ENCODE measurements at regions not wholly inside any gene's neighbourhood (a gene's known extent, or its start where the extent isn't known, plus 50 kb on each side); places are given as distances from the start of the nearest gene placed in this dataset.
A peak's percentile ranks its signal among the peaks of the same experiment; 100 is the strongest.
"Not testable (repeated sequence)": the region's sequence is repeated elsewhere in the genome, so short reads cannot be mapped to it uniquely, and the experiment has no call there.

DNA sequence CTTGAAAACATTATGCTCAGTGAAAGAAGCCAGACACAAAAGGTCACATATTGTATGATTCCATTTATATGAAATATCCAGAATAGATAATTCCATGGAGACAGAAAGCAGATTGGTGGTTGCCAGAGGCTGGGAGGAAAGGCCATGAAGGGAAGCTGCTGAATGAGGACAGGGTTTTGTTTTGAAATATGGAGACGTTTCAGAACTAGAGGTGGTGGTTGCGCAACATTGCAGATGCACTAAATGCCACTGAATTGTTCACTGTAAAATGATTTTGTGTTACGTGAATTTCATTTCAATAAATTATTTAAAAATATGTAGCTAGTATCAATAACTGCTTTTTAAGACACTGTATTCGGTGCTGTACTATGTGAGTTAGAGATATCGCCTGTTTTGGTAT, 101.7 kb upstream of the ZNF236 start:
- no peak for DNase-seq (ENCODE audit: low spot score)

DNA sequence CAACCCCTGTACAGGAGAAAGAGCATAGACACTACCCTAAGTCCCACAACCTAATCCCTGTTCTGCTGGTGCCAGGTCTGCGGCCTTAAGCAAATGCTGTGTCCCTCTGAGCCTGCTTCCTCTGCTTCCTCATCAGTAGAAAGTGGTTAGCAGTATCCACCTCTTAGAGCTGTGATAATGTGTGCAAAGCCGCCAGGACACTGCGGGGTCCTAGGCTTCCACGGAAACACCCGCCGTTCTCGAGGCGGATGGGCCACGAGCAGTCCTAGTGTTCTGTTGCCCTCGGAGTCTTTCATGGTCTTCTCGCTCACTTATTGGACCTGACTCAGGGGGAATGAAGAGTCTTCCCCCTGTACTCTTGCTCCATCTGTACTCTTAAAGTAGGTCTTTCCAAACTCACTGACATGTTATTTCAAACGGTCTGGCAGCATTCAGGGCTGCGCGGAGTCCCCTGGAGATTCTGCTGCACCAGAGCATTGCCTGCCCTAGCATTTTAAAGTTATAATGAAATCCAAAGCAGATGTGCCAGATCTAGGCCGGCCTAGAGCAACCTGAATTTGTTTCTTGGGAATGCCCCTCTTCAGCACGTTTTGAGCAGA, 107.2 kb upstream of the ZNF236 start:
- no peak for DNase-seq (ENCODE audit: low spot score)

DNA sequence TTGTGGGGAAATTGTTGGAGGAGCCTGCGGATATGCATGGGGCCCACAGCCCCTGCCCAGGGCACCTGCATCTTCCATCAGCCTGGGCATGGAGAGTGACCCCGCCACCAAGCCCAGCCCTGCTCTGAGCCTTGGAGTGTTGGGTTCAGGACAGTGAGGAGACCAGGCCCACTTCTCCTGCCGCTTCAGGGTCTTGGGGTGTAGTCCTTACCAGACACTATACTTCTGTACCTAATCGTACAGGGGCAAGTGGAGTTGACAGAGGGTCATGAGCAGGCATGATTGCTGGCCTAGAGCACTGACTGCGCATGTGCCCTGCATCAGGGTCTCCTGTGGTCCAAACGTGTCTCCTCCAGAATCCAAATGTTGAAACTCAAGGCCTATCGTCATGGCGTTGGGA, 108.9 kb upstream of the ZNF236 start:
- no peak for DNase-seq (ENCODE audit: low spot score)

DNA sequence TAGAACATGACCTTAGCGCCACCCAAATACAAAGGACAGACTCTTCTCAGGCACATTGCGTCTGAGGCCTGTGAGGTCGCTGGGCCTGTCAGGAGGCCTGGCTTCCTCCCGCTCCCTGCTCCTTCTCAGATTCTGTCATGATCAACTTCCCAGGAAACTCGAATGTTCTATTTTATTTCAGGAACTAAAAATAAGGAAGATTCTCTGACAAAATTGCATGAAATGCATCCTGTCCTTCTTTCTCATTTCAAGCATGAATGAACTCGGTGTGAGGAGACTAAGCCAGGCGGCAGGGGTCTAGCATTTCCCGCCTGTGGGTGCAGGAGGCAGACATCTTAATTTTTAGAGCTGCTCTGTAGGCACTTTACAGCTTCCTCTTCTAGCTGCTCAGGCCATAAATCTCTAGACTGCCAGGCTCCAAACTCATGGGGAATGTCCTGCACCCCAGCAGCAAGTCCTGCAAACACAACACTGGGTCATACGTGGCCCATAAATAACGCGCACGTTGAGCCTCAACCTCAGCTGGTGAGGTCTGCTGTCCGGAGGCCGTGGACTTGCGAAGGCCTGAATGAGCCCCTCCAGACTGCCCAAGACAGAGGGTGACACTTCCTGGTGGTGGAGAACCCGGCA, 109.7 kb upstream of the ZNF236 start:
- DNase-seq (ENCODE audit: low spot score) = no peak

DNA sequence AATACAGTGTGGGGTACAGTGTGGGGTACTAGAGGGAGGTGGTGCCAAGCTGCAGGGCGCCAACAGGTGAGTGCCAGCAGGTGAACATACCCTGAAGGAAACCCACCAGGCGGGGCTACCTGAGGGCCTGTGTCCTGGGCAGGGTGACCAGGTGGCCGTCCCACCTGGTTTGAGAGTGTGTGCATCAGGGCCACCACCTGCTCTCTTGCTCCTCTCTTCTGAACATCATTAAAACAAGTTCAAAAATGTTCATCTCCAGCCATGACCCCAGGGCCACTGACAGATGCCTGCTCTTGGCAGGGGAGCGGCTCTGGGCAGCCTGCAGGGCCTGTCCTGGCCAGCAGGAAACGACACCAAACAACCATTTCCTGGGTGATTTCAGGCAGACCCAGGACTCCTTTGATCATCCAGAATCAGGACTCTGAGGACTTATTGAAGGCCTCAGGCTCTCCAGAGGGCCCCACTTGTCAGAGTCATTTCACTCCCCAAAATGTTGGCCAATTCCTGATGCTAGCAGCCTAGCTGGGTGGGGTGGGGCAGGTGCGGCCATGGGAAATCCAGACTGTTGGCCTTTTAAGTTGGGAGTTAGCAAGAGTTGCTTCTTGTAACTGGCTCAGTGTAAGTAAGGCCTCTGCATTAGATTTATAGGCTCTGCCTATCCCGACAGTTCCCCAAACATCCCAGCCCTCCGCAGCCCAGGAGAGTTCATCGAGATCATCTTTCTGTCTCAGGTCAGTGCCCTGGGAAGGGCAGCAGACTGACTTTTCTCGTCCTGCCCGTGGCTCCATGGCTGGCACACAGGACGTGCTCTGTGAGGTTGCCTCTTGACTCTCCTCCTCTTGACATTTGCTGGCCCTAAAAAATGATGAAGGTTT, 111.5 kb upstream of the ZNF236 start:
- DNase-seq (ENCODE audit: low spot score) = no peak

DNA sequence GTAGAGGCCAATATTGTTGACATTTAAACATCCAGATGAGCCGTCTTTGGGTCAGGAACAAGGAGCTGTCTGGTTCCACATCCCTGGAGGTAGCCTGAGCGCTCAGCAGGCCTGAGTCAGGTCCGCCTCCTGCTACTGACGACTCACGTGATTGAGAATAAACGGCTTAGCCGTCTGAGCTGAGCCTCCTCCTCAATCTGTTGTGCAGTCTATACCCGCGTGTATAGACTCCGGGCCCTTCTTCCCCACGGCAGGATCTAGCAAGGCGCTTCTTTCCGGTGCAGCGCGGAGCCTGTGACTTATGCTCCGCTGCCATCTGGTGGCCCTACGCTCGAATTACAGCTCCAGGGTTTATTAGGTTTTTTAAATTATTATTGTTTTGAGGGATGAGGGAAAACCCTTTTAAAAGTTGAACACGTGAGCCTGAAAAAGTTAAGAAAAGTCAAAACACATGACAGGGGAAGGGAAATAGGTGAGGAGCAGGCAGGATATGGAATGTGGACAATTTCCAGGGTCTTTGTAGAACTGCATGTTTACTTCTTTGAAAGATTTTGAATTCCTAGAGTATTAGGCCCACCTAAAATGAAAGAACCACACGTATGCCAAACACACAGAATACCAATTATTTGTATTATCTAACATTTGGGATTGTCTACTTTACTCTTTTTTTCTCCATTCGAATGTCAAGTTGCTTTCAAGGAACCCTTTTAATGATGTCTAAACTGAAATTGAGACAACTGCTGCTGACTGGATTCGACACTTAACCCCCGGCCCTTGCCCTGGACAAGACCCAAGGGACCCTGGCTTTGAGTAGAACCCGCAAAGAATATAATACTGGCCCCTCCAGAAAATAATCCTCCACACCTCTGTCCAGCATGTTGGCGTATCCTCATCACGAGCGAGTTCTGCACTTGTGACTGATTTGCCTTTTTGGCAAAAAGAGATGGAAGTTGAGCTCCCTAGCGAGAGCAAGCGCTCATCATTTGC, 112.4 kb upstream of the ZNF236 start:
- peak; percentile 84 for DNase-seq (ENCODE audit: low spot score)

DNA sequence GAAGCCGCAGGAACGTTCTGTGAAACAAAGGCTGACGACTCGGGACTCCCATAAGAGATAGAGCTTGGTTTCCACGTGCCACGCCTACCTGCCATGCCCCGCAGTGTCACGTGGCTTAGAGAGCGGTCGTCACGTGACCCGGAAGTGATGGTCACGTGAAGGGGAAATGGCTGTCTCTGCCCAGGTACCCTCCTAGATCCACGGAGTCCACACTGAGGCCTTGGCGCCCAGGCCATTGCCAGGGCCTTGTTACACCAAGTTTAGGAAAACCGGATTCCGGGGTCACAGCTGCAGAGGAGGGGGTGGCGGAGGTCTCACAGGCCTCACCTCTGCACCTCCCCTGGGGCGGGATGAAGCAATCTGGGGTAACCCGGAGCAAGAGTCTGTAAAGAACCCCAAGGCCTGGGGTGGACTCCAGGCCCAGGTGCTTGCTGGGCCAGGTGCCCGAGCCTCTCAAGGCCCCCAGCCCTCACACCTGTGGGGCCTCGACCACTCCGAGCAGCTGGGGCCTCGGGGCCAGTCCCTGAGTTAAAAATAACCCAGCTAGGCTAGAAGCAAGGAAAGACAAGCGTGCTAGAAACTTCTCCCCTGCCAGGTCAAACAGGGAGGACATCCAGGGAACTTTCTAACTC, 113.5 kb upstream of the ZNF236 start:
- no peak for DNase-seq (ENCODE audit: low spot score)

DNA sequence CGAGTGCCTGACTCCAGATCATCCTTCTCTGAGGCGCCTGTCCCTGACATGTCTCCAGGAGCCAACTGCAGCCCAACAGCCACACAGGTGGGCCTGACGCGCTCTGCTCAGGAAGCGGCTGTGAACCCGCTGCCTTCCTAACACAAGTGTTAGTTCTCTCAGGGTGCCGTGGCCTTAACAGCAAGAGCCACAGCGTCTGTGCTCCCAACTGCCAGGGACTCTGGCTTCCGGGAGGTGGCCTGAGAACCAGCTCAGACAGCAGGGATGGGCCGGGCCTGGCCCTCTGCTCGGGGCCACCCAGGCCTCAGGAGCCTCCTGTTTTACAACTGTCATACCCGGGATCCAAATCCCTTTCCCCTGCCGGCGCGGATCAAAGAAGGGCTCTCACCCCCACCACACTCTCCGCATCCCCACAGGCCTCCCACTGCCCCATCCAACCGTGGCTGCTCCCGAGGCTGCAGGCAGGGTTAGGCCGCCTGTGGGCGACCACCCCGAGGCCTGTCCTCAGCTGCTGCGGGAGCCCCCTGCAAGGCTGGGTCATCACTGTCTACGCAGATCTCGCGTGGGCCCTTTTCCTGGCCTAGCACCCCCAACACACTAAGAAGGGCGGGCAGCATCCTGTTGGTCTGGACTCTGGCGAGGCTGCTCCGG, 114.2 kb upstream of the ZNF236 start:
- DNase-seq (ENCODE audit: low spot score) = no peak

DNA sequence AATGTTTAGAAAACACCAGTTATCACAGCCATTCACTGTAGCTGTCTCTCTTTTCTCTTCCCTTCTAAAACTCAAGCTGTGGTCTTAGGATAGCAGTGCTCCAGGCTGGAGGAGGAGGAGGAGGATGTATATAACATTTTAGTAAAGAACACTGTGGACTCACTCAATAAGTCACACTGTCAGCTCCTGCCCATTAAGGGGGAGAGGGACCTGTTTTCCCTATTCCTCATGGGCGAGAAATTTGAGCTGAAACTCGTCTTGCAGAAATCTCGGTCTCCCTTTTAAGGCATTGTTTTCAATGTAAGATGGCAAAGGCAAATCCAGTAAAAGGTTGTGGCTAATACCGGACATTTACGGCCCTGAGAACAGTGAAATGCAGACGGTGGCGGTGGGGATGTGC, 114.8 kb upstream of the ZNF236 start:
- no peak for DNase-seq (ENCODE audit: low spot score)

DNA sequence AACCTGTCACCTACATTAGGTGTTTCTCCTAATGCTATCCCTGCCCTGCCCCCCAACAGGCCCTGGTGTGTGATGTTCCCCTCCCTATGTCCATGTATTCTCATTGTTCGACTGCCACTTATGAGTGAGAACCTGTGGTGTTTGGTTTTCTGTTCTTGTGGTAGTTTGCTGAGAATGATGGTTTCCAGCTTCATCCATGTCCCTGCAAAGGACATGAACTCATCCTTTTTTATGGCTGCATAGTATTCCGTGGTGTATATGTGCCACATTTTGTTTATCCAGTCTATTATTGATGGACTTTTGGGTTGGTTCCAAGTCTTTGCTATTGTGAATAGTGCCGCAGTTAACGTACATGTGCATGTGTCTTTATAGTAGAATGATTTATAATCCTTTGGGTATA, 117.8 kb upstream of the ZNF236 start:
- not testable (repeated sequence) for DNase-seq (ENCODE audit: low spot score)

DNA sequence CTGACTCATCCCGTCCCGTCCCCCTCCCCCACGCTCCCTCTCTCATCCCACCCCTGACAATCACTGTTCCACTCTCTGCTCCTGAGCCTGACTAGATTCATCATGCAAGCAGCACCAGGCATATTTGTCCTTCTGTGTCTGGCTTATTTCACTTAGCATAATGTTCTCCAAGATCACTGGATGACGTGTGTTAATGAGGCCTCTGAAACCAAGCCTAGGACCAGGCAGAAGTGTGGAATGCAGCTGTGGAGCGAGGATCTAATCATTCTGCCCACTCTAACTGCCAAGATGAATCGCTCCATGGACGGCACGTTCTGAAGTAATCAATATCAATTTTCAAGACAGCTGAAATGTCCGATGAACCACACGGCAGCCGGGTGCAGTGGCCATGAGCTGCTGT, 122.4 kb upstream of the ZNF236 start:
- DNase-seq (ENCODE audit: low spot score) = no peak

DNA sequence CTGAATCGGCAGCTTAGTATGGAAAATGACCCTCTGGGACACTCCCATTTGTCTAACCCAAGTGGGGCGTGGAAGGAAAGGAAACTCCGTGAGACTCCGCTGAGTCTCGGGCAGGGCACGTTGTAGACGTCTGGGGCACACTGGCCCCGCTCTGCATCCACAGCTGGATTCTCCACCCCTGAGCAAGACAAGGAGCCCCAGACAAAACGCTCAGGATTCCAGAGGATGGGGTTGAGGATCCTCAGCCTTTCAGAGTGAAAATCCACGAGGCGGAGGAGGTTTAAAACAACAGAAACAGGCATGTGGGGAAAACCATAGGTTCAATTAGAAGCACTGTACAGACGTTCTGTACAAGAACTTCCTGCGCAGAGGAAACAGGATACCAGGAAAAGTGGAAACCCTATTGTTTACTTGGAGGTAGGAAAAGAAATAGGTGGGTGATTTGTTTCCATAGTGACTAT, 124.9 kb upstream of the ZNF236 start:
- DNase-seq (ENCODE audit: low spot score) = peak; percentile 37

DNA sequence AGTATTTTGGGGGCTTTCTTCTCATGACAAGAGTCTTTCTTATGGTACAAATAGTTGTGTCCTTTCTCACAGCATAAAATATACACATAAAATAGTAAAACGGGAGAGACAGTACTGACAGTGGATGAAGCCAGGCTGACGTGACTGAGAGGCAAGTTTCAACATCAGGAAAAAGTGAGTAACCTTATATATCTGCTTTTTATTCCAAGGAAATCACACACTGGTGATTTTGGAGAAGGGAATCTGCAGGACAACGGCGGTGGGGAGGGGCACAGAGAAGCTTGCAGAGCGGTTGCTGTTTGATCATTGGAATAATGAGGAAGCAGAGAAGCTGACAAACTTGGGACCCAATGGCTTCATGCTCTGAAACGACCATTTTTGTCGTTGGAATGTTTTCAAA, 130.6 kb upstream of the ZNF236 start:
- peak; percentile 35 for DNase-seq (ENCODE audit: low spot score)

DNA sequence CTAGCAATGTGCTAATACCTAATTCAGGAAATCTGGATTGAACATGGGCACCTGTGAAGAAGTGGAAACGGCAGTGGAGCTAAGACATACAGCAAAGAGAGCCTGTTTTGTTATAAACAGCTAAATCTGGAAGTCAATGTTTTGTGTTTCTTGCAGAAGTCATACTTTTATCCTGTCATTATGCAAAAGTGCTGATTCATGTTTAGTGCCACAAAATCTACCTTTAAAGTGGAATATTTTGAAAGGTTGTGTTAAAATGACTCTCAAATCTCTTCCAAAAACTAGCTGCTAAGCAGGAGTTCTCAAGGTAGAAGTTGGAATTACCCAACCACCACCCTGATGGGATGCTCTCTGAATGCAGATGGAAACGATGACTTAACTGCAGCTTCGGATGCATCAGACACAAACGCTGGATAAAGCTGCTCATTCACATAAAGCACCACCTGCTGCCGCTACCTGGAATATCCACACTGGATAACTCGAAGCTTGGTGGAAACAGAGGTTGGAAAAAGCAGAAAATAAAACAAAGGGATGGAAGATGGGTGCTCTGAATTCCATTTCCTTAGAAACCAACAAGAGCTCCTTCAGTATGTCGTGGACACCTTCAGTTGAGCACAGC, 132.6 kb upstream of the ZNF236 start:
- no peak for DNase-seq (ENCODE audit: low spot score)

DNA sequence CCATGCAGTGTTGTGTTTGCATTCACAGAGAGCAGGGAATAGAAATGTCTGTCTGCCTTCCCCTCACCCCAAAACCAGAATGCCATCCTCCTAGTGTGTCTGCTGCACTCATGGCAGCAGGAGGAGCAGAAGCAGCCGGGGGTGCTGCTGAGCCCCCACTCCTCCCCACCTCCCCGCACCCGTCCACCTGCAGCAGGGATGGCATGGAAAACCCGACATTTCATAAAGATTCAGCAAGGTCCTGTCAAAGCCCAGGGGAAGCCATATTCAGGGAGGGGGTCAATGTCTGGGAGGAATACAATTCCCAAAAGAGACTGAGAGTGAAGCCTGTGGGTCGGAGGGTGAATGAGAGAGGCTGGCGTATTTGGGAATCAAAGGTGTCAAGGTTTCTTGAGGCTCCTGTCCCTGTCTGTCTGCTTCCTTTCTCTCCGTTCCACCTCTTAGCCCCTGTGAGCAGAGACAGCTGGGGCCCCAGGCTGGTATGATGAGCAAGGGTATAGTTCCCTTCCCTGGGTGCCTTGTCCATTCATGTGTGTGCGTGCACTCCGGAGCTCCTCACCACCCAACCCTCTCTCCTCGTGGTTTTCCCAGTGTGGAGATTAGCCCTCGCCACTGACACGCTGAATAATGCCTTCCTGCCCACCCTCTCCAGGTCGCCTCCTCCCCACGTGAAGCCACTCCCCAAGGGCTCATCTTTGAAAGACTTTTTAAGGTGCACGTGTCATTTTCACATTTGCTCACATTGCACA, 133.5 kb upstream of the ZNF236 start:
- no peak for DNase-seq (ENCODE audit: low spot score)

DNA sequence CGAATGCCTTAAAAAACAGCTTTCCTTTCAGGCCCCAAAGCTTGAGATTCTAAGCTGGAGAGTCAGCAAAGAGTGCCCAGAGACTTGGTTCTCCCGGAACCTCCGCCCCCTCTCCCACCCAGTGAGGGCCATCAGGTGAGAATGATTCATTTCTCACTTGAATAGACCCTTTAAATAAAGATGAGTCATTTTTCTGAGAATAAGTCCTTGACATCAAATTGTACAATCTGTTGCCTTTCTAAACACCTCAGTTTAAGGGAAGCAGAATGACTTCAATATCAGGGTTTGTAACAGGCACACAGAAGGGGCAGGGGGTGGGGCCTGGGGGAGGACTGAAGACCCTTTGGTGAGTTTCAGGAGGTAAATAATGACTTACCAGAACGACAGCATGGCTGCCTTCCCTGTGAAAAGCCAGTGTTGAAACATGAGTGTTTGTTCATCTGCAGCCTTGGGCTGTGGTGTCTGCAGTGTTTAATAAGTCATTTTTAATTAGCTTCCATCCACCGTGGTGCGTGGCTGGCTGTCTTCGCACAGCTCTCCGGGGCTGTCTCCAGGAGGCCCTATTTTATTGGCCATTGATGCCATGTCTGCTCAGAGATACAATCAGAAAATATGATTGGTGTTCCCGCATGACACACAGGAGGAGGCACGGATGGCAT, 134.9 kb upstream of the ZNF236 start:
- DNase-seq (ENCODE audit: low spot score) = no peak

DNA sequence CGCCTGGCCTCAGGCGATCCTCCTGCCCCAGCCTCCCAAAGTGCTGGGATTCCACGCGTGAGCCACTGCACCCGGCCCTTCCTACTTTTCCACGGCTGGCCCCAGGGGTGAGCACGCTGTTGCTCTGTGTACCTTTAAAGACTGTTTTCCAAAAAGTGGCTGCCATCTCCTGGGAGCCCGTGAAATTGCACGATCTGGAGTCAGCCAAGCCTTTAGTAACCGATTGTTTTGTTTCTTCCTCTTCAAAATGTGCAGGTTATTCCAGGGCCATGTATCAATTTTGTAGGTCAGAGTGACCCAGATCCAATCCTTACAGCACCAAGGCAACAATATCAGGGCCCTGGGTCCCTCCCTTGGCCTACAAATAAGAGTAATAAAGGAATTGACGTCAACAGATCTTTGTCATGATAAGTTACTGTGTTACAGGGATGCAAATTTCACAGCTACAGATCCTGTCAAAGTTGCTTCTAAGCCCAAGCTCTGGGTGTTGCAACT, 135.6 kb upstream of the ZNF236 start:
- peak; percentile 85 for DNase-seq (ENCODE audit: low spot score)

DNA sequence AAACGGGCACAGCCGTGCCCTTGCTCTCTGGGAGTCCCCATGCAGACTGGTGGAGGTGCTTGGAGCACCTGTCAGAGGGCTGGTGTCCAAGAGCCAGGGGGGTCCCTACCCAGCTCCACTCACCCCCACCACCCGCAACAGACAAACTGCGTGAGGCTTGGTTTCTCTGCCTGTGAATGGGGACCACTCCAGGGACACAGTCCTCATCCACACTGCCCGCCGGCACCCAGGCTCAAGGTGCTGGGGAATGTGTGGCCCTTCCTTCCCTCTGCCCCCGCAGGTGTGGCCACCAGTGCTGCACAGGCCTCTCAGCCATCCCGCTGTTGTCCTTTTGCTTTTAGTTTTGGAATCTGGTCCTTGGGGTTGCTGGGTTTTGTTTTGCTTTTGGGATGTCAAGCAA, 136.5 kb upstream of the ZNF236 start:
- no peak for DNase-seq (ENCODE audit: low spot score)

DNA sequence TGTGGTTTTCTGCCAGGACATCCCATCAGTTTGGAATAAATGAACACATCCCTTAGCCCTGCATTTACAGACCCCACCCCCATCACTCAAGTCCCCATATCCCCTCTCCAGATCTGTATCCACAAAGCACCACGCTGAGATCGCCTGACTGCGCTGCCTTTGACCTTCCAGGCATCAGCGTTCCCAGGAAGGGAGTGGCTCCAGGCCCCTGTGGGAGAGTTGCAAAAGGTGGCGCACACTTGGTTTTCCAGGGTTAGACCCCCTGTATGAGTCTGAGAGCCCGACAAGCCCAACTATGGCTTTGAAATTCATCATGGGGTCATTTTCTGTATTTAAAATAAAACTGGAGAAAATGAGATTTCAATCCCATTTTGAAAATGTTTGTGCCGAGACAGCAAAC, 137.0 kb upstream of the ZNF236 start:
- DNase-seq (ENCODE audit: low spot score) = no peak

All from GM03348 (cell line).